ENCODE measurements at regions not wholly inside any gene's neighbourhood (a gene's known extent, or its start where the extent isn't known, plus 50 kb on each side); places are given as distances from the start of the nearest gene placed in this dataset.

DNA sequence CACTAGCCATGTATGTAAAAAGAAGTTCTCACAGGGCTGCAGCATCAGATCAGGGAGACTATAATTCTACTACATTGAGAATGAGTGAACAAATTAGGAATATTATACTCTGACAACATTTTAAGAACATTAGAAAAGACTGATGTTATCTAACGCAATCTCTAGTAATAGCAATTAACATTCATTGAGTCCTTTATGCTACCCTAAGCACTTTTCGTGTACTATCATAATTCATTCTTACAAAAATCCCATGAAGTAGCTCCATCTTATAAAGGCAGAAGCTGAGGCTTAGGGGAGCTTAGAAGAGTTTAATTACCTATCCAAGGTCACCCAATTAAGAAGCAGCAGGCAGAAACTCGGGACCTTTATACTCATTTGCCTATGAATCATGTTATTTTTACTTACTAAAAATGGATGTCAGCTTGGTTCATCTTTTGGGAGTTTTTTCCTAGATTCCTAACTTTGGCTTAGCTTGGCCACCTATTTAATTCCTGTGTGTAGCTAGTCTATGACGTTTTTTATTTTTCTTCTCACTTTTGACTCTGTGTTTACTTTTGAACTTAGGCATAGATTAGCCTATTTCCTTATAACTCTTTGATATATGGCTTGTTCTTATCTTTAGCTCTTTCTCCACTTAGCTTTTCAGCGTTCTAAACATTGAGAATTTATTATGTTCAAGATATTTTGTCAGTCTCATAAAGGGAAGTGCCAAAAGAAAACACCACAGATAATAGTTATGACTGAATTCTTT, 333.5 kb upstream of the DCN start:
- no peak for TF ChIP-seq MYC (IDR thresholded peaks at IDR 0.05; ENCODE audit: low read depth, low read length)
- DNase-seq (ENCODE audit: low read depth): no peak
- H3K4me3 ChIP-seq (ENCODE audit: low read depth, low read length): no peak overlapping the region

DNA sequence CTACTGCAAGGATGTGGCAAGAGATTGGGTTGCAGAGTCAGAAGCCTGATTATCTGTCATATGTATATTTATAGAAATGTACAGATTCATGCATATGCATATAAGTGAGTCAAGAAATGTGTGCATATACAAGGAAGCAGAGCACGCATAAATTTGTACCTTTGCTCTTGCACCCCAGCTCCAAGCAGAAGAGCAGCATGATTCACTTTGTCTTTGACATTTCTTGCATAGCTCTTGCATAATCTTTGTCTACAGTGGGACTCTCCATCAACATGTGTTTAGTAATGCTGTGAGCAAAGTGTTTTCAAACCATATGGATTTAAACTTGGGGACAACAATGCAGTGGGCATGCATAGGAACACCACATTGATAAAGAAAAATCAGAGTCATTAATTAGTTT, 330.7 kb upstream of the DCN start:
- no peak for TF ChIP-seq POLR2A (IDR thresholded peaks at IDR 0.05; ENCODE audit: extremely low read depth, insufficient read length)
- TF ChIP-seq MYC (IDR thresholded peaks at IDR 0.05; ENCODE audit: low read depth, low read length): no peak
- TF ChIP-seq, protein P1, sequence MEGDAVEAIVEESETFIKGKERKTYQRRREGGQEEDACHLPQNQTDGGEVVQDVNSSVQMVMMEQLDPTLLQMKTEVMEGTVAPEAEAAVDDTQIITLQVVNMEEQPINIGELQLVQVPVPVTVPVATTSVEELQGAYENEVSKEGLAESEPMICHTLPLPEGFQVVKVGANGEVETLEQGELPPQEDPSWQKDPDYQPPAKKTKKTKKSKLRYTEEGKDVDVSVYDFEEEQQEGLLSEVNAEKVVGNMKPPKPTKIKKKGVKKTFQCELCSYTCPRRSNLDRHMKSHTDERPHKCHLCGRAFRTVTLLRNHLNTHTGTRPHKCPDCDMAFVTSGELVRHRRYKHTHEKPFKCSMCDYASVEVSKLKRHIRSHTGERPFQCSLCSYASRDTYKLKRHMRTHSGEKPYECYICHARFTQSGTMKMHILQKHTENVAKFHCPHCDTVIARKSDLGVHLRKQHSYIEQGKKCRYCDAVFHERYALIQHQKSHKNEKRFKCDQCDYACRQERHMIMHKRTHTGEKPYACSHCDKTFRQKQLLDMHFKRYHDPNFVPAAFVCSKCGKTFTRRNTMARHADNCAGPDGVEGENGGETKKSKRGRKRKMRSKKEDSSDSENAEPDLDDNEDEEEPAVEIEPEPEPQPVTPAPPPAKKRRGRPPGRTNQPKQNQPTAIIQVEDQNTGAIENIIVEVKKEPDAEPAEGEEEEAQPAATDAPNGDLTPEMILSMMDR (IDR thresholded peaks at IDR 0.05; ENCODE audit: low read depth, low read length): no peak
- TF ChIP-seq, protein P2, sequence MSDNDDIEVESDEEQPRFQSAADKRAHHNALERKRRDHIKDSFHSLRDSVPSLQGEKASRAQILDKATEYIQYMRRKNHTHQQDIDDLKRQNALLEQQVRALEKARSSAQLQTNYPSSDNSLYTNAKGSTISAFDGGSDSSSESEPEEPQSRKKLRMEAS (IDR thresholded peaks at IDR 0.05; ENCODE audit: low read depth, low read length): no peak
- H3K4me3 ChIP-seq (ENCODE audit: low read depth, low read length): no peak overlapping the region
- no peak for DNase-seq (ENCODE audit: low read depth)

DNA sequence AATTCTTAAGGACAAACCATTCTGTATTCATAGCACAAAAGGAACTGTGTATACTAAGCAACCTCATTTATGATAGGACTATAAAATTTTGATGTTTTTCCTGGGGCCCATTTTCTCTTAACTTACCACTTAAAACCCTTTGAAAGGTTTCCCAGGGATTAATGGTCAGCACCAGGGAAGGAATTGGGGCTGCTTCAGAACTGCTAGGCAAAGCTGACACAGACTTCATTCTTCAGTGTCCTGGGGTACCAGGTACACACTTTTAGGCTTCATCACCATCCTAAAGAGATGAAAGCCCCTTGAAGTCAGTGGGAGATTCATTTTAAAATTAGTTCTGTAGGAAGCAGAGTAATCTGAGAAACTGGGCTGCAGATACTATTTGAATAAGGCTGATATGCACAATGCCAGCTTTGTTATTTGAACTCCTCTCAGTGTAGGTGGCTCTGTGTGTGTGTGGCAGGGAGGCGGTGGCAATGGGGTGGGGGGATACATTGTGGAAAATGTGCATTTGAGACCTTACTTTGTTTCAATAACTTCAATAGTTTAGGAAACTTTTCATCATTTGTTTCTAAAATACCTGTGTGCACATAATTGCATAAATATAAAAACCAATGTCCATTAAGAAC, 329.3 kb upstream of the DCN start:
- DNase-seq (ENCODE audit: low read depth): no peak
- TF ChIP-seq, protein P1 (IDR thresholded peaks at IDR 0.05; ENCODE audit: low read depth, low read length): no peak
- TF ChIP-seq, protein P2 (IDR thresholded peaks at IDR 0.05; ENCODE audit: low read depth, low read length): no peak
- TF ChIP-seq MYC (IDR thresholded peaks at IDR 0.05; ENCODE audit: low read depth, low read length) (no peak), POLR2A (IDR thresholded peaks at IDR 0.05; ENCODE audit: extremely low read depth, insufficient read length) (no peak)
- H3K4me3 ChIP-seq (ENCODE audit: low read depth, low read length): no peak overlapping the region

DNA sequence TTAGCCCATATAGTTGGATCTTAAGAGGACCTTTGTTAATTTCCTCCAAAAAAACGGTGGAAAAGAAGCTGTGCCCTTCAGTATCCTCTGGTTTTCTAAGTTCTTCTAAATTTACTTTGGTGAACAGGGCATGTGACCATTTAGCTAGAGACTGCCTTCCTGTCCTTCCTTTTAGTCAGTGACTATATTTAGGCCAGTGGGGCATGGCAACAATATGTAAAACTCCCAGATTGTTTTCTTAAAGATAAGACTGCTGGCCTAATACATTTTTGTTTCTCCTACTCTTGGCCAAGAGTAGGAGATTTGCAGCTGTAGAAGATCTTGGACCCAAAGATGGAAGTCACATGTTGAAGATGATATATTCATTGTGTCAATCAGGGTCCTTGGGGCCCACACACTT, 325.1 kb upstream of the DCN start:
- H3K4me3 ChIP-seq (ENCODE audit: low read depth, low read length): no peak overlapping the region
- no peak for DNase-seq (ENCODE audit: low read depth)
- TF ChIP-seq, protein P2 (IDR thresholded peaks at IDR 0.05; ENCODE audit: low read depth, low read length): no peak
- TF ChIP-seq MYC (IDR thresholded peaks at IDR 0.05; ENCODE audit: low read depth, low read length): no peak
- no peak for TF ChIP-seq POLR2A (IDR thresholded peaks at IDR 0.05; ENCODE audit: extremely low read depth, insufficient read length)
- TF ChIP-seq, protein P1 (IDR thresholded peaks at IDR 0.05; ENCODE audit: low read depth, low read length): no peak

DNA sequence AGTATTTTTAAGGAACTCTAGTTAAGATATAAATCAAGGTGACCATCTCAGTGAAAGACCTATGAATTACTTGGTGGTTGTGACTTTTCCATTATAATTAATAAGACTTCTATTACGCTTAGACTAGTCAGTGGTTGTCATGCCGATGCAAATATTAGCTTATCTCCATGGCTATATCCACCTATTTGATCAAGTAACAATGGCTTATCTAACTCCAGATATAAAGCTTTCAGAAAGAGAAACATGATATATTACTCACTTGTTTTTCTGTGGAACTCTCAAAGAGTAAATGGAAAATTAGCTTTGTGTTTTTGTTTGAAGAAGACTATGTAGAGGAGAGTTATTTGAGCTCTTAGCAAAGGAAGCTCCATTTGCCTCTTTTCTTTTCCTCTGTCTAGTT, 323.8 kb upstream of the DCN start:
- no peak overlapping the region for H3K4me3 ChIP-seq (ENCODE audit: low read depth, low read length)
- DNase-seq (ENCODE audit: low read depth): no peak
- TF ChIP-seq, protein P1 (IDR thresholded peaks at IDR 0.05; ENCODE audit: low read depth, low read length): no peak
- TF ChIP-seq MYC (IDR thresholded peaks at IDR 0.05; ENCODE audit: low read depth, low read length) (no peak), POLR2A (IDR thresholded peaks at IDR 0.05; ENCODE audit: extremely low read depth, insufficient read length) (no peak)
- TF ChIP-seq, protein P2 (IDR thresholded peaks at IDR 0.05; ENCODE audit: low read depth, low read length): no peak

DNA sequence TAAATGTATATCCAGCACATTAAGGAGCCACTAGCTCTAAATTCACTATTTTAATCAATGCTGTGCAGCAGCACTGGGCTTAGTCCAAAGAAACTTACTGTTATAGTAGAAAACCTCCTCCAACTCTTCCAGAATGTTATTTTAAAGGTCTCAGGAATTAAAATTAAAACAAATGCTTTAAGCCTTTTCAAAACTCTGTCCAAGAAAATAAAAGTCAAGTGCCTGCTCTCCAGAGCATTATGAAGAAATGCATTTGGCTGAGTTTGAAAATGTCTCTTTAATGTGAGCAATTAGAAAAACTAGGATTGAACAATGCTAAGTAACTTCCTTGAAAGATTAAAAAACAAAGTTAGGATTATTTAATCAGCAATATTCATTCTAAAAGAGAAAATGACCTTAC, 322.4 kb upstream of the DCN start:
- DNase-seq (ENCODE audit: low read depth): no peak
- no peak for TF ChIP-seq POLR2A (IDR thresholded peaks at IDR 0.05; ENCODE audit: extremely low read depth, insufficient read length)
- TF ChIP-seq, protein P2 (IDR thresholded peaks at IDR 0.05; ENCODE audit: low read depth, low read length): no peak
- no peak for TF ChIP-seq MYC (IDR thresholded peaks at IDR 0.05; ENCODE audit: low read depth, low read length)
- TF ChIP-seq, protein P1 (IDR thresholded peaks at IDR 0.05; ENCODE audit: low read depth, low read length): no peak
- H3K4me3 ChIP-seq (ENCODE audit: low read depth, low read length): no peak overlapping the region
